Erythroblast (primary cell): ENCODE measurements at regions not wholly inside any gene's neighbourhood (a gene's known extent, or its start where the extent isn't known, plus 50 kb on each side); places are given as distances from the start of the nearest gene placed in this dataset.

Experiments
- DNase-seq, 2 experiments: peaks; one replicate each; lab custom pipeline; 2025; lab: John Stamatoyannopoulos, UW
- GATA1 ChIP-seq: IDR thresholded peaks from 2 replicates; pipeline ENCODE4 v1.6.1; 2011; ENCODE audit warnings: low read depth, mild to moderate bottlenecking, control low read depth, low read length, moderate library complexity
- POLR2A ChIP-seq: IDR thresholded peaks from 2 replicates; pipeline ENCODE4 v1.6.1; 2011; ENCODE audit warnings: mild to moderate bottlenecking, low read length

DNA sequence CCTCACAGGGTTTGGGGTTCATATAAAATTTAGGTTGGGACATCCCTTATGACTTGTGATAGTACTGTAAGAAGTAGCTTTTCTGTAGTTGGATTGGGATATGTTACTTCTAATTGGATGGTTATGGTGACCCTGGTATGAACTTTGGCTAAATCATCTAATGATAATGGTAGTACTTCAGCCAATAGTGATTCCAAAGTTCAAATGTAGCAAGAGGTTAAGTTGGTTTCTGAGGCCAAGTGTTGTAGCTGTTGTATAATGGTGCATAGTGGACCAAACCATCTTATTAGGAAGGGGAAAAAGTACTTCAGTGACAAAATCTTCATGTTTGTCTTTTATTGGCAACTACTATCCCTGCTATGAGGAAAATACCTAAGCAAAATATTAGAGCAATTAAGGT, 542.1 kb upstream of the IGFBP3 start:
- TF ChIP-seq GATA1, result no peak
- no peak for TF ChIP-seq POLR2A
- no peak for DNase-seq

DNA sequence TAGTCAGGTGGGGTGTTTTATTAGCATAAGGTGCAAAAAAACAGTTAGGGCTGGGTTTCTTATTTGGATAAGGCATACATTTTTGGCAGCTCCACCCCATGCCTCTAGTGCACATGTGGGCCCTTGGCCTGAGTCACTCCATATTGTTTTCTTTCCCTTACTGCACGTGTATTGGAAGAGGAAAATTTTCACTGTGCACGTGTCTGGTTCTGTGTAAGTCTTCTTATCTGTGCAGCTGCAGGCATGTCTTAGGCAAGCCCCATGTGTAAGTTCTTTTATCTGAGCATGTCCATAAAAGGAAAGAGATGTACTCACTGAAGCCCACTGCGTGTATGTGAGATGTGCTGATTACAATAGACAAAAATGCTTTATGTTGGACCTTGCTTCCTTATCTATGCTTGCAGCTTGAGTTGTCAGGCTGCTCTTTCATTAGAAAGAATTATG, 540.3 kb upstream of the IGFBP3 start:
- peak; percentile 39 to 75 for DNase-seq
- no peak for TF ChIP-seq POLR2A
- no peak for TF ChIP-seq GATA1

DNA sequence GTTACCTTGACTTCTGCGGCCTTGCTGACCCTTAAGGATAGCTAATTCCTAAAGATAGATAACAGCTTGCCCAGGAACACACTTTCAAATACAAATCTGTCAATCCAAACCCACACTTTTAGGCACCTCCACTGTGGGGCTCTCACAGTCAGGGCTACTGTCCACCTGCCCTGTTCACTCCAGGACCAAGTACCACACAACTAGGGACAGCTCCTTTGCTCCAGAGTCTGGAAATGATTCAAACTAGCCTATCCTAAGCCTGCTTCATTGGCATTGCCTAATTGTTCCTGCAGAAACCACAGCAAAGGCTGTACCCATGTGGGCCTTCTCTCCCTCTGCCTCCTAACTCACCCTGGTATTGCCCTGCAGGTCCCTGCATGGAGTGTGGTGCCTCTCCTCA, 538.9 kb upstream of the IGFBP3 start:
- DNase-seq, result no peak
- no peak for TF ChIP-seq POLR2A
- TF ChIP-seq GATA1, result no peak

DNA sequence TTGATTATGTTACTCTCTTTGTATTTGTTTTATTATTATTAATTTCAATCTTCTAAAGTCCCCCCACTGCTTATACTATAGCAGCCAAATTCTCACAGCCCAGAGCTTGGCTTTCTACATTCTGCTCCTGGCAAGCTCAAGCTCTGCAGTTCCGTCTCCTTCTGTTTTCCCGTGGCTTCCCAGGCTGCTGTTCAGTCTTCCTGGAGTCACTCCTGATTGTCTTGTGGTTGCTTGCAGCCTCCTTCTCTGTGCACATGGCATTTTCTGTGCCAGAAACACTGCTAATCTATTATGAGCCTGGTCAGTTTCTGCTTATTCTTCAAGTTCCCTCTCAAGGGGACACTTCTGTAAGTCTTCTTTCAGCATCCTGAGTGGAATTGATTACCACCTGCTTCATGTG, 533.7 kb upstream of the IGFBP3 start:
- no peak for DNase-seq
- no peak for TF ChIP-seq POLR2A
- TF ChIP-seq GATA1, result no peak

DNA sequence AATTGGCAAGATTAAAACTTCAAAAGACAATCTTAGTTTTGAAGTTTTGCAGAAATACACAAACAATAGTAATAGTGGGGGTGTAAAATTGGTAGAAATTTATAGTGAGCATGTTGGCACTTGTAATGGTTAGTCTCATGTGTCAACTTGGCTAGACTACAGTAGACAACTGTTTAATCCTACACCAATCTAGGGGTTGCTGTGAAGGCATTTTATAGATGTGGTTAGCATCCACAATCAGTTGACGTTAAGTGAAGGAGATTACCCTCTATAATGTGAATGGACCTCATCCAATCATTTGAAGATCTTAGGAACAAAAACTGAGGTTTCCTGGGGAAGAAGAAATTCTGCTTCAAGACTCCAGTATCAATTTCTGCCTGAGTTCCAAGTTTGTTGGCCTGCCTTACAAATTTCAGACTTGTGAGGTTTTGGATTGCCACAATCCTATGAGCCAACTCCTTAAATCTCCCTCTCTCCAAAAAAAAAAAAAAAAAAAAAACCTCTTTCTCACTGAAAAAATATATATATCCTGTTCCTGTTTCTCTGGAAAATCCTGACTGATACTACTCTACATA, 531.6 kb upstream of the IGFBP3 start:
- DNase-seq, result no peak
- TF ChIP-seq GATA1 (no peak), POLR2A (no peak)

DNA sequence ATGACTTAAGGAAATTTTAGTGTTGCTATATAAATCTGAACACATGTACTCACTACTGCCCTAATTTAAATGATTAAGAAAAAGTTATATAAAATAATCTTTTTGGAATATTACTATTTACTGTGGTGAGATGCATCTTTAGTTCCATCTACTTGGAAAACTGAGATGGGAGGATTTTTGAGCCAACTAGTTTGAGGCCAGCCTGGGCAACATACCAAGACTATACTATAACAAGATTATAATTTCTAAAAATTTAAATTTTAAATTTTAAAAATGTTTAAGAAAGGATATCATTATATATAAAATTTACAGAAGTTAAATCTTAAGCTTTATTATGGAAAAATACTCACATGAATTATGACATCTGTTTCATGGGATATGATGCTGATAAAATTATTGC, 530.8 kb upstream of the IGFBP3 start:
- no peak for TF ChIP-seq GATA1
- TF ChIP-seq POLR2A, result no peak
- DNase-seq, result no peak

DNA sequence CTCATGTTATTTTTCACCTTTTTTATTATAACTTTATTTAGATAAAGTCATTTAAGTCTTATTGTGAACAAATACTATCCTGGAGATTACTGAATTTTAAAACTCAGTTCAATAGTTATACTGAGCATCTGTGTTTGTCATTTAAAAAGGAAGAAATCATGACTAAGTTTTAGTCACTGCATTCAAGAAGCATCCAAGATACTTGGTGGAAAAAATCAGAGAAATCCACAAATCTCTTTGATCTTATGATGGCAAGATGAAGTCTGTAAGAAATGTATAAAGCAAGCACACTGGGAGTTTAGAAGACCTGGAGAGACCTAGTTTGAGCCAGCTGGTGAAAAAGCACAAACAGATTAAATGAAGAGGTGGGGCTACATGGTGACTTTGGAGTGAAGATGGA, 529.8 kb upstream of the IGFBP3 start:
- DNase-seq, result no peak
- no peak for TF ChIP-seq POLR2A
- no peak for TF ChIP-seq GATA1

DNA sequence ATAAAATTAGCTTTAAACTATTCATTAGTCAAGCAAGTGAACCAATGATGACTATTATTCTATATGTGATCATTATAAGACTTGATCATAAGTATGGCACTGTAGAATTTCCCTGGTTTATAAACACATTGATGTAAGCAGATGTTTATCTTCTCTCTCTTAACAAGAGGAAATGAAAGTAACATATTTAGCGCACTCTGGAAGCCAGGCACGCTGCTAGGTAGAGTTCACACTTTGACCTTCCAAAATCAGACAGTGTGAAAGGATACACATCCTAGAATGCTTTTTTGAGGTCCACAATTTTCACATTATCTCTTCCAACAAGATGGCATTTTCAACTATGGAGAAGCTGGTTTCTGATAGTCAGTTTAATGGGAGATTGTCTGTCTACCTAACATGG, 529.4 kb upstream of the IGFBP3 start:
- no peak for DNase-seq
- TF ChIP-seq GATA1 (no peak), POLR2A (no peak)

DNA sequence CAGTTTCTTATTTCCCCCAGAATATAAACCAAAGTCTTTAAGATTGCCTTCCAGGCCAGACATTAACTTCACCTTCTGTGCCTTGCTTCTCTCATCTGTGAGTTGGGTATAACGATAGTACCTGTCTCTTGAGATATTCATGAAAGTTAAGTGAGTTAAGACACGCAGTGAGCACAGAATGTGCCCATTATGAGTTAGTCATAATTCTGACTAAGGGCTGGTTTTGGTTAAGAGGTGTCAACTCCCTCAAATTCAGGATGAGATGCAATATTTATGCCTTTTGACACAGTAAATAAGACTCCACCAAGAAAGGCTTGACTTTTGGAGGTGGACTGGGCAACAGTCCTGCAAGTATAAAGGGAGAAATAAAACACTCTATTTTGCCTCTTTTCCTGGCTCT, 528.7 kb upstream of the IGFBP3 start:
- no peak for TF ChIP-seq POLR2A
- no peak for TF ChIP-seq GATA1
- no peak for DNase-seq

DNA sequence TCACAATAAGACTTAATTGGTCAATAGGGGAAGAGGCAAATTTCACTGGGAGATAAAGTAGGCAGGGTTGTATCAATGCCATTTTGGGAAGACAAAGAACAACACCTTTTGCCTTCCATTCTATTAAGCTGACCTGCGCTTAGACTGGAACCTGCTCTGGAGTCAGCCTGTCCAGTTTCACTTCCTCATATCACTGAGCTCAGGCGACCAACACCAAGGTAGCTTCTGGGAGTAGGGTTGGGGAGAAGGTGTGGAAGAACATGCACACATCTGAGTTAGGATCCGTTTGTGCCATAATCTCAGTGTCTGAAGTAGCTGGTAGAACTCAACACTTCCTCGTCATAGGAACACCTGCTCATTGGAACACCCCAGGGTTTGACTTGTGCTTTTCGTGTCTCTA, 527.4 kb upstream of the IGFBP3 start:
- no peak for DNase-seq
- TF ChIP-seq GATA1 (no peak), POLR2A (no peak)

DNA sequence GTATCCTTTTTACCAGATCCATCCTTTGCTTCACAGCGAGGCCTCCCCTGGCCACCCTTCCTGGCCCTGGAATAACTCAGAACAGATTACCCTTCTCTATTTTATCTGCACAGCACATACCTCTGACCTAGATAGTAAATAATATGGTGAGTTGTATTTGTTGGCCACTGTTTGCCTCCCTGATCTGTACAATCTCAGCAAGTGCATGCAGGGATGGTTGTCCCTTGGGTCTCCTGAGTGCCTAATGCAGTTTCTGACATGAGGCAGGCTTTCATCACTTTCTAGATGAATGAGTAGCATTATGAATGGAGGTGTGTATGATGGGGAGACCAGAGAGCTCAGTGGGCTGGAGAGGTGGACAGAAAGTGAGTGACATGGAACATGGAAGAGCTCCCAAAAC, 525.1 kb upstream of the IGFBP3 start:
- no peak for DNase-seq

DNA sequence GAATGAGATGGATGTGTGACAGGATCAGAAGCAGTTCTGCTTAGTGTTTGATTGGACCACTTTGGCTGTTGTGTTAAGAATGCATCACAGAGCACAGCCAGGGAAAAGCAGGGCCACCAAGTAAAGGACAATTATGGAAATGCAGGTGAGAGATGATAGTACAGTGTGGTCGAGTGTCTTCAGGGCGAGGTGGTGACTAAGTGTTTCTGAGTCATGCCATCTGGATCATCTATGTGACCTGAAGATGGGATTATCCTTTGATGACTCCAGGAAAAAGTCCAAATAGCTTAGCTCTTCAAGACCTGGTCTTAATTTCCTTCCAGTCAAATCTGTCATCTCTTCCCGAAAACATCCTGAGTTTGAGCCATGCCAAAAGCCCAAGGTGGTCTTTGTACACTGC, 523.2 kb upstream of the IGFBP3 start:
- no peak for TF ChIP-seq GATA1
- no peak for TF ChIP-seq POLR2A
- no peak for DNase-seq

More for the DNA sequence above, 525.1 kb upstream of the IGFBP3 start:
- TF ChIP-seq GATA1 (no peak), POLR2A (no peak)

DNA sequence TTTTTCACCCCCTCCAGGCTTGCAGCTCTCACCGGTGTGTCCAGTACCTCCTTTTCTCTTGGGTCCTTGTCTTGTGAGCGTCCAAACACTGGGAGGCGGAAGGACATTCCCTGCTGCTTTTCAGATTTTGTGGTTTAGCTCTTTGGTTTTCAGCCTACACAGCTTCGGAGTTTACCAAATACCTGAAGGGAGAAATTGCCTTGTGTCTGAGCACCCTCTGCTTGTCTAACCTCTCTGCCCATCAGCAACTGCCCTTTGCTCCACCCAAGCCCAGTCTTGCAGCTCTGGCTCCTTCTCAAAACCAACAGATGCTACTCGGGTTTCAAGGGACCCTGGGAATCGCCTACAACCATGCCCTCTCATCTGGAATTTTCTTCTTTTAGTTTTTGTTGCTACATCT, 519.1 kb upstream of the IGFBP3 start:
- no peak for DNase-seq
- TF ChIP-seq POLR2A (no peak), GATA1 (no peak)

DNA sequence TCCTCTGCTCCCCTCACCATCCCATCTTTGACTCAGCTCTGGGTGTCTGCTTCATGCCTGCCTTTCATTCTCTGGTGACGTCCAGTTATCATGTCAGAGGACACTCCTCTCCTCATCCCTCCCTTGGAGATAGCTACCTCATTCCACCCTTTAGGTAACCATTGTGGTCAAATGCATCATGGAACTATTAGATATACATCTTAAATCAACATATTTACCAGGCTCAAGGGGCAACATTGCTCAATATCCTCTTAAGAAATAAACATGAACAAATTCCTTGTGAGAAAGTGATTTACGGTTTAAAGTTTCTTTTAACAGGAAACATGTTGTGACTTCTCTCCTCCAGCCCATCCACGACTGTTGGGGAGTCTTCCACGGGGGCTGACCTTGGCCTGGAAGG, 511.6 kb upstream of the IGFBP3 start:
- TF ChIP-seq POLR2A (no peak), GATA1 (no peak)
- no peak for DNase-seq

DNA sequence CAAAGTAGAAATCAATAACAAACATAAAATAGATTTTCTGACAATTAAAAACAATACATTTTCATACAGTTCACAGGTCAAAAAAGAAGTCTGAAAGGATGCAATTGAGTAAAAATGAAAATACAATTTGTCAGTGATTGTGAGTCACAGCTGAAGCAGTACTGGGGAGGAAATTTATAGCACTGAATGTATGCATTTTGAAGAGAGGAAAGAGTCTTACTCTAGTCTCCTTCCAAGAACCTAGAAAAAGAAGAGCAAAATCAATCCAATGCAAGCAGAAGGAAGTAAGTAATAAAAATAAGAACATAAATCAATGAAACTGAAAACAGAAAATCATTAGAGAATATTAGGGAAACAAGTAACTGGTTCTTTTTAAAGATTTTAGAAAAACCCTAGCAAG, 507.2 kb upstream of the IGFBP3 start:
- no peak for DNase-seq
- no peak for TF ChIP-seq POLR2A
- TF ChIP-seq GATA1, result no peak
